ENCODE measurements at regions not wholly inside any gene's neighbourhood (a gene's known extent, or its start where the extent isn't known, plus 50 kb on each side); places are given as distances from the start of the nearest gene placed in this dataset.

GRCh38 chr12:115013236-115013981 lies 329.4 kb upstream of the TBX3 start:
- H3K27me3 Mint-ChIP-seq = peaks cover 5% of the 10 kb centered on the region
- intact Hi-C loops (cut with micrococcal nuclease) = no loop called here
- no peak overlapping the region for H3K27ac Mint-ChIP-seq
- H3K9me3 Mint-ChIP-seq = no peaks in the 10 kb centered on the region
- no peaks in the 10 kb centered on the region for H3K4me1 Mint-ChIP-seq (ENCODE audit: low read depth)
- no peaks in the 10 kb centered on the region for H3K36me3 Mint-ChIP-seq (ENCODE audit: low read depth)
- H3K4me3 Mint-ChIP-seq = no peak overlapping the region

- Mint-ChIP-seq H3K9me3 (no peaks in the 10 kb centered on the region), H3K36me3 (ENCODE audit: low read depth) (no peaks in the 10 kb centered on the region)
Observed at GRCh38 chr12:115012861-115013235, 328.9 kb upstream of the TBX3 start.

GRCh38 chr12:115011703-115012102 lies 327.7 kb upstream of the TBX3 start:
- H3K9me3 Mint-ChIP-seq = no peaks in the 10 kb centered on the region
- intact Hi-C loops (cut with micrococcal nuclease) = no loop called here
- no peak overlapping the region for H3K4me3 Mint-ChIP-seq
- no peaks in the 10 kb centered on the region for H3K36me3 Mint-ChIP-seq (ENCODE audit: low read depth)
- H3K4me1 Mint-ChIP-seq (ENCODE audit: low read depth) = no peaks in the 10 kb centered on the region
- peaks cover 5% of the 10 kb centered on the region for H3K27me3 Mint-ChIP-seq
- H3K27ac Mint-ChIP-seq = no peak overlapping the region

More at GRCh38 chr12:115012861-115013235, 328.9 kb upstream of the TBX3 start:
- H3K4me3 Mint-ChIP-seq = no peak overlapping the region
- H3K4me1 Mint-ChIP-seq (ENCODE audit: low read depth) = no peaks in the 10 kb centered on the region
- no peak overlapping the region for H3K27ac Mint-ChIP-seq
- H3K27me3 Mint-ChIP-seq = peaks cover 5% of the 10 kb centered on the region
- intact Hi-C loops (cut with micrococcal nuclease) = no loop called here

DNA sequence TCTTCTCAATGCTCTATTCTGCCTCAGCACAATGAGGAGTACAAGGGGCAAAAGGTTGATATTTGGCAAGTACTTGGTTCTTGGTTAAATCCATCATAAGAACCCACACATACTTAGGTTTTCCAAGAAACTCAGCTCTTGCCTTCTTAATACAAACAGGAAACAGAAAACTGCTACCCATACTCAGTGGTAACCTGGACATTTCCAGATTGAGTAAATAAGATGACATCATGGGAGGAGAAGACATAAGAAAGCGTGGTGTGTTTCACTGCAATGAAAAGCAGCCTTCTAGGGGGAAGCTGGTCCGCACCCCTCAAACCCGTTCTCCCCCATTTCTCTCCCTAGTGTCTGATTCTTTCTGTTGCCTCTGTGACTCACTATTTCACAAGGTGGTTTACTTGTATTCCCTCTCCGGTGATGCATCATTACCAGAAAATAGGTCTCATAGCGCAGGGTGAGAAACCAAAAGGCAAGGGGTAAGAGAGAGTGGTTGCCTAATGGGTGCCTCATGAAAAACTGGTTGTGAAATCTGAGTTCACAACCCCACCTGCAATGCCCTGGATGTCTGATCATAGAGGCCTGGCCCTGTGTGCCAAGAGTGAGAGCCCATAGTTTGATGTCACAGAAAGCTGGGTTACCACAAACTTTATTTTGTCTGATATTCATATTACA lies 326.5 kb upstream of the TBX3 start:
- peaks cover 5% of the 10 kb centered on the region for H3K27me3 Mint-ChIP-seq
- intact Hi-C loops (cut with micrococcal nuclease) = no loop called here
- no peaks in the 10 kb centered on the region for H3K4me1 Mint-ChIP-seq (ENCODE audit: low read depth)
- no peak overlapping the region for H3K4me3 Mint-ChIP-seq
- H3K9me3 Mint-ChIP-seq = no peaks in the 10 kb centered on the region
- H3K36me3 Mint-ChIP-seq (ENCODE audit: low read depth) = no peaks in the 10 kb centered on the region
- no peak overlapping the region for H3K27ac Mint-ChIP-seq

- no peak overlapping the region for H3K27ac Mint-ChIP-seq
- H3K9me3 Mint-ChIP-seq = no peaks in the 10 kb centered on the region
- H3K36me3 Mint-ChIP-seq (ENCODE audit: low read depth) = no peaks in the 10 kb centered on the region
- no peaks in the 10 kb centered on the region for H3K4me1 Mint-ChIP-seq (ENCODE audit: low read depth)
- intact Hi-C loops (cut with micrococcal nuclease) = no loop called here
- no peak overlapping the region for H3K4me3 Mint-ChIP-seq
- peaks cover 5% of the 10 kb centered on the region for H3K27me3 Mint-ChIP-seq
Observed at GRCh38 chr12:115008929-115009328, 325.0 kb upstream of the TBX3 start.

GRCh38 chr12:115004470-115005146 lies 320.6 kb upstream of the TBX3 start:
- H3K36me3 Mint-ChIP-seq (ENCODE audit: low read depth) = no peaks in the 10 kb centered on the region
- no peak overlapping the region for H3K4me3 Mint-ChIP-seq
- intact Hi-C loops (cut with micrococcal nuclease) = no loop called here
- H3K27ac Mint-ChIP-seq = no peak overlapping the region
- no peaks in the 10 kb centered on the region for H3K9me3 Mint-ChIP-seq
- H3K4me1 Mint-ChIP-seq (ENCODE audit: low read depth) = no peaks in the 10 kb centered on the region
- no peaks in the 10 kb centered on the region for H3K27me3 Mint-ChIP-seq

DNA sequence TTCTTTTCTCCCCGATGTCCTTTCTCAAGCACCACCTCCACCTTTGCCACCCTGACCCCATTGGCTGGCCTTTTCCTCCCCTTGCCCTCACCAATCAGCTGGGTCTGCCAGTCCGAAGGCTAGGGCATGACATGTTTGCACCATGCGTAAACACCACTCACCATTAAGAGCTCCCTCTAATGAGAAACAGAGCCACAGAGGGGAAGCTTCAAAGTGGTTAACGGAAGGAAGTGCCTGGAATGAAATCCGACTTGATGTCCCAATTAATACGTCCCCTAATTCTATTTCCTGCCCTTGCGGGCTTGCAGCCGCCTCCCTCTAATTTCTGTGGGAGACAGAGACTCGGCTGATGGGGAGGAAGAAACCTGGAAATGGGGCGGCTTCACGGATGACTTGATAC lies 318.5 kb upstream of the TBX3 start:
- Mint-ChIP-seq H3K4me3 (no peak overlapping the region), H3K9me3 (no peaks in the 10 kb centered on the region), H3K36me3 (ENCODE audit: low read depth) (no peaks in the 10 kb centered on the region), H3K27me3 (no peaks in the 10 kb centered on the region), H3K4me1 (ENCODE audit: low read depth) (no peaks in the 10 kb centered on the region), H3K27ac (no peak overlapping the region)
- intact Hi-C loops (cut with micrococcal nuclease) = no loop called here

- Mint-ChIP-seq H3K27ac (no peak overlapping the region), H3K9me3 (no peaks in the 10 kb centered on the region), H3K4me1 (ENCODE audit: low read depth) (no peaks in the 10 kb centered on the region), H3K27me3 (no peaks in the 10 kb centered on the region), H3K4me3 (no peak overlapping the region), H3K36me3 (ENCODE audit: low read depth) (no peaks in the 10 kb centered on the region)
- intact Hi-C loops (cut with micrococcal nuclease) = no loop called here
Observed at GRCh38 chr12:115001571-115002180, 317.7 kb upstream of the TBX3 start.

- intact Hi-C loops (cut with micrococcal nuclease) = no loop called here
- no peak overlapping the region for H3K27ac Mint-ChIP-seq
- no peak overlapping the region for H3K4me3 Mint-ChIP-seq
- H3K27me3 Mint-ChIP-seq = no peaks in the 10 kb centered on the region
- H3K4me1 Mint-ChIP-seq (ENCODE audit: low read depth) = no peaks in the 10 kb centered on the region
- no peaks in the 10 kb centered on the region for H3K36me3 Mint-ChIP-seq (ENCODE audit: low read depth)
- H3K9me3 Mint-ChIP-seq = no peaks in the 10 kb centered on the region
Observed at GRCh38 chr12:115000038-115000437, 316.1 kb upstream of the TBX3 start.

DNA sequence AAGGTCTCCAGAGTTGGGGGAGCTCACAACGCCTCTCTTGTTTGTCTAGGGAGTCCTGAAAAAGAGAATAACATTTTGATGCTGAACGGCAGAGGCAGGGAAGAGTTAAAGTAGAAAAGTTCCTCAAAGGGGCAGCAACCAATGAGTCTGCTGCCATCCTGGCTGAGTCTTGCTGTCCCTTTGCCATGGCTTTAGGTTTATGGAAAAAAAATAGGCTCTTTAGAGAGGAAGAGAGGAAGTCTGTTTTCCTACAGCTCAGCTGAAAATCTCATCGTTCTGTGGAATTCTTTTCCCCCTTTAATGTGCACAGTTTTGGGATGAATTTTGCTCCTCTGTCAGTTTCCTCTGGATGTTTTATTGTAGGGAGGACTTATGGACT lies 314.8 kb upstream of the TBX3 start:
- intact Hi-C loops (cut with micrococcal nuclease) = no loop called here
- H3K27ac Mint-ChIP-seq = no peak overlapping the region
- no peaks in the 10 kb centered on the region for H3K27me3 Mint-ChIP-seq
- H3K36me3 Mint-ChIP-seq (ENCODE audit: low read depth) = no peaks in the 10 kb centered on the region
- H3K9me3 Mint-ChIP-seq = no peaks in the 10 kb centered on the region
- H3K4me3 Mint-ChIP-seq = no peak overlapping the region
- no peaks in the 10 kb centered on the region for H3K4me1 Mint-ChIP-seq (ENCODE audit: low read depth)

- H3K4me3 Mint-ChIP-seq = no peak overlapping the region
- H3K36me3 Mint-ChIP-seq (ENCODE audit: low read depth) = no peaks in the 10 kb centered on the region
- no peaks in the 10 kb centered on the region for H3K27me3 Mint-ChIP-seq
- no peak overlapping the region for H3K27ac Mint-ChIP-seq
- no peaks in the 10 kb centered on the region for H3K4me1 Mint-ChIP-seq (ENCODE audit: low read depth)
- intact Hi-C loops (cut with micrococcal nuclease) = no loop called here
- no peaks in the 10 kb centered on the region for H3K9me3 Mint-ChIP-seq
Observed at GRCh38 chr12:114998118-114998749, 314.3 kb upstream of the TBX3 start.

DNA sequence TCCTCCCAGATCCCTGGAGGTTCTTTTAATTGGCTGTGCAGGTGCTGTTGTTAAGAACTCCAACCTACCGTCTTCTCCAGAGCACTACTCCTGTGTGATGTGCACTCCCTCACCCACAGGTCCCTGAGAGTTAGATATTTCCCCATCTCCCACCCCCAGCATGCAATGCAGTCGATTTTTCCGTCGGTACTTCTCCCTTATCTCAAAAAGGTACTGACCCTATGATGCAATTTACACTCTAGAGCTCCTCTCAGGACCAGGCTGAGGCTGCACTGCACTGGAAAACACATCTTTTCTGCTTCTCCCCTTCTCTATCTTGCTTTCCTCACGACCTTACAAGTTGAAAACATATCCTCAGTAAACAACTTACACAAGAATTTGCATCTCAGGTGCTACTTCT lies 312.4 kb upstream of the TBX3 start:
- intact Hi-C loops (cut with micrococcal nuclease) = no loop called here
- Mint-ChIP-seq H3K36me3 (ENCODE audit: low read depth) (no peaks in the 10 kb centered on the region), H3K4me3 (no peak overlapping the region), H3K9me3 (no peaks in the 10 kb centered on the region), H3K27me3 (no peaks in the 10 kb centered on the region), H3K27ac (no peak overlapping the region), H3K4me1 (ENCODE audit: low read depth) (no peaks in the 10 kb centered on the region)

- Mint-ChIP-seq H3K4me1 (ENCODE audit: low read depth) (no peaks in the 10 kb centered on the region), H3K27ac (no peak overlapping the region), H3K9me3 (no peaks in the 10 kb centered on the region), H3K36me3 (ENCODE audit: low read depth) (no peaks in the 10 kb centered on the region), H3K27me3 (no peaks in the 10 kb centered on the region), H3K4me3 (no peak overlapping the region)
- intact Hi-C loops (cut with micrococcal nuclease) = no loop called here
Observed at GRCh38 chr12:114995891-114996290, 311.9 kb upstream of the TBX3 start.

DNA sequence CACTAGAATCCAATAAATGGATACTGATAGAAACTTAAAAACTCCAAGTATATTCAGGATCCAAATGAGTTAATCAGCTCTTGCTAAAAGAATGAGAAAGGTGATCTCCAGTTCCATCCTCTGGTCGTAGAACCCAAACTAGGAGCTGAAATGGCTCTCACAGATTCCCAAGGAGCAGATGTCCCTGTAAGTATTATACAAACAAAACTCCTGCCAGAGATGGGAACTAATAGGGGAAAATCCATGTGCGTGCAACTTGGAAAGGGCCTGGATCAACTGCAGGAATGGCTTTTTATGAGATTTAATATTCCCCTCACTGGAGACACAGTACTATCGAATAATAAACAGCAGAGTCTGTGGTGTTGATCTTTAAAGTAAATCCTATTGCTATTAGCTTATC lies 309.2 kb upstream of the TBX3 start:
- intact Hi-C loops (cut with micrococcal nuclease) = no loop called here
- H3K4me3 Mint-ChIP-seq = no peak overlapping the region
- no peaks in the 10 kb centered on the region for H3K4me1 Mint-ChIP-seq (ENCODE audit: low read depth)
- no peaks in the 10 kb centered on the region for H3K36me3 Mint-ChIP-seq (ENCODE audit: low read depth)
- no peak overlapping the region for H3K27ac Mint-ChIP-seq
- no peaks in the 10 kb centered on the region for H3K9me3 Mint-ChIP-seq
- H3K27me3 Mint-ChIP-seq = no peaks in the 10 kb centered on the region

Measured in dendritic cell treated with granulocyte-macrophage colony-stimulating factor and Interleukin-4, amounts not matched to agents 40 ng/mL and 50 ng/mL, for 4 days (primary cell).